IMR-90 (cell line): ENCODE measurements at regions not wholly inside any gene's neighbourhood (a gene's known extent, or its start where the extent isn't known, plus 50 kb on each side); places are given as distances from the start of the nearest gene placed in this dataset.

Experiments
- FOS ChIP-seq: fragments of 150-350 bp; IDR thresholded peaks from 2 replicates; pipeline ENCODE4 v1.6.1; 2016; ENCODE audit warnings: low read depth, low read length
- MAFK ChIP-seq: IDR thresholded peaks from 2 replicates; pipeline ENCODE4 v1.6.1; 2012; ENCODE audit warnings: low read depth, low read length, improper control_type of control experiment
- MXI1 ChIP-seq: IDR thresholded peaks from 2 replicates; pipeline ENCODE4 v1.6.1; 2012; ENCODE audit warnings: low read depth, mild to moderate bottlenecking, low read length, moderate library complexity, borderline replicate concordance
- POLR2A ChIP-seq: IDR thresholded peaks from 2 replicates; pipeline ENCODE4 v1.6.1; 2012; ENCODE audit warnings: mild to moderate bottlenecking, low read depth, low read length
- RAD21 ChIP-seq: IDR thresholded peaks from 2 replicates; pipeline ENCODE4 v1.6.1; 2012; ENCODE audit warnings: low read length, improper control_type of control experiment
- SMC3 ChIP-seq: fragments of 150-350 bp; IDR thresholded peaks from 2 replicates; pipeline ENCODE4 v1.6.1; 2016; ENCODE audit warnings: low read depth, mild to moderate bottlenecking, antibody characterized with exemption, low read length, moderate library complexity
- TF ChIP-seq, protein P1 (sequence below): conservative IDR thresholded peaks from 2 replicates; pipeline ENCODE4 v1.5.1; 2012; ENCODE audit warnings: mild to moderate bottlenecking, low read depth, low read length, improper control_type of control experiment
- TF ChIP-seq, protein P2 (sequence below): fragments of 150-350 bp; IDR thresholded peaks from 2 replicates; pipeline ENCODE4 v1.6.1; 2017; ENCODE audit warnings: mild to moderate bottlenecking, antibody characterized with exemption, low read length, low read depth

DNA sequence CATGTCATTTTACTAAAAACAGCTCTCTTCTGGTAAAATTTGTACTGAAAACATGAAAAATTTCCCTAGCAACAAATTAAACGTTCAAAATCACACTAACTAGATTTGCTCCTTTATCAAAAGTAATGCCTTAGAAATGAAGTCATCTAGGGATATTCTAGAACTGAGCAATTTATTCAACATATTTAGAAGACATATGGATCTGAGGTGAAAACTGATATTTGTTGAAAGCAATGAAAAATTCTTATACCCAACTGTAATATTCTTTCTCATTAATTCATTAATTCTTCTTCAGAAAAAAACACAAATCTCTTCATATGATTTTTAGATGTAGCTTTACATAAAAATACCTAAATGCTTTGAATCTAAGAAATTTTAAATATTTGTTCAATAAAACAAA, 604.9 kb downstream of the NR2F1-AS1 start:
- TF ChIP-seq MAFK (no peak), POLR2A (no peak), MXI1 (no peak), SMC3 (no peak), FOS (no peak), RAD21 (no peak)
- TF ChIP-seq, protein P1, sequence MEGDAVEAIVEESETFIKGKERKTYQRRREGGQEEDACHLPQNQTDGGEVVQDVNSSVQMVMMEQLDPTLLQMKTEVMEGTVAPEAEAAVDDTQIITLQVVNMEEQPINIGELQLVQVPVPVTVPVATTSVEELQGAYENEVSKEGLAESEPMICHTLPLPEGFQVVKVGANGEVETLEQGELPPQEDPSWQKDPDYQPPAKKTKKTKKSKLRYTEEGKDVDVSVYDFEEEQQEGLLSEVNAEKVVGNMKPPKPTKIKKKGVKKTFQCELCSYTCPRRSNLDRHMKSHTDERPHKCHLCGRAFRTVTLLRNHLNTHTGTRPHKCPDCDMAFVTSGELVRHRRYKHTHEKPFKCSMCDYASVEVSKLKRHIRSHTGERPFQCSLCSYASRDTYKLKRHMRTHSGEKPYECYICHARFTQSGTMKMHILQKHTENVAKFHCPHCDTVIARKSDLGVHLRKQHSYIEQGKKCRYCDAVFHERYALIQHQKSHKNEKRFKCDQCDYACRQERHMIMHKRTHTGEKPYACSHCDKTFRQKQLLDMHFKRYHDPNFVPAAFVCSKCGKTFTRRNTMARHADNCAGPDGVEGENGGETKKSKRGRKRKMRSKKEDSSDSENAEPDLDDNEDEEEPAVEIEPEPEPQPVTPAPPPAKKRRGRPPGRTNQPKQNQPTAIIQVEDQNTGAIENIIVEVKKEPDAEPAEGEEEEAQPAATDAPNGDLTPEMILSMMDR: no peak
- TF ChIP-seq, protein P2, sequence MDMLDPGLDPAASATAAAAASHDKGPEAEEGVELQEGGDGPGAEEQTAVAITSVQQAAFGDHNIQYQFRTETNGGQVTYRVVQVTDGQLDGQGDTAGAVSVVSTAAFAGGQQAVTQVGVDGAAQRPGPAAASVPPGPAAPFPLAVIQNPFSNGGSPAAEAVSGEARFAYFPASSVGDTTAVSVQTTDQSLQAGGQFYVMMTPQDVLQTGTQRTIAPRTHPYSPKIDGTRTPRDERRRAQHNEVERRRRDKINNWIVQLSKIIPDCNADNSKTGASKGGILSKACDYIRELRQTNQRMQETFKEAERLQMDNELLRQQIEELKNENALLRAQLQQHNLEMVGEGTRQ: no peak
